ENCODE measurements at regions not wholly inside any gene's neighbourhood (a gene's known extent, or its start where the extent isn't known, plus 50 kb on each side); places are given as distances from the start of the nearest gene placed in this dataset.

GRCh38 chr2:14517731-14518130, 114.8 kb upstream of the LRATD1 start:
- no peak for DNase-seq (ENCODE audit: low read depth in 2 of 2)

- DNase-seq (ENCODE audit: low read depth in 2 of 2): no peak
These were observed 112.1 kb upstream of the LRATD1 start for GRCh38 chr2:14520385-14520945.

GRCh38 chr2:14524041-14524802, 108.3 kb upstream of the LRATD1 start:
- DNase-seq (ENCODE audit: low read depth in 2 of 2): no peak

GRCh38 chr2:14524803-14525080, 107.8 kb upstream of the LRATD1 start:
- no peak for DNase-seq (ENCODE audit: low read depth in 2 of 2)

GRCh38 chr2:14530506-14530905, 102.0 kb upstream of the LRATD1 start:
- no peak for DNase-seq (ENCODE audit: low read depth in 2 of 2)

GRCh38 chr2:14533131-14533757, 99.3 kb upstream of the LRATD1 start:
- no peak for DNase-seq (ENCODE audit: low read depth in 2 of 2)

- no peak for DNase-seq (ENCODE audit: low read depth in 2 of 2)
These were observed 97.4 kb upstream of the LRATD1 start for GRCh38 chr2:14535156-14535555.

DNA sequence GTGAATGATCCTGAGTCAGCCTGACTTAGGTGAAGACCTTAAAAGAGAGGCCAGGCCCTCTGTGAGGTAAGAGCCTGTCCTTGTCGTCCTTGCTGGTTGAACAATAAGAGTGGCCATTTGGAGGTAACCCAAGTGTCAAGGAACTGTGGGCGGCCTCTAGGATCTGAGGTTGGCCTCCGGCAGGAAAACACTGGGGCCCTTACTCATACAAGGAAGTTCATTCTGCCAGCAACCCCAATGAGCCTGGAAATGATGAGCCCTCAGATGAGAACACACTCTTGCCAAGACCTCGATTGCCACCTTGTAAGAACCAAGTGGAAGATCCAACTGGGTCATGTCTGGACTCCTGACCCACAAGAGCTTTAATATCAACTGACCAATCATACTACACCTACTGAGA, 95.5 kb upstream of the LRATD1 start:
- DNase-seq (ENCODE audit: low read depth in 2 of 2): no peak

DNA sequence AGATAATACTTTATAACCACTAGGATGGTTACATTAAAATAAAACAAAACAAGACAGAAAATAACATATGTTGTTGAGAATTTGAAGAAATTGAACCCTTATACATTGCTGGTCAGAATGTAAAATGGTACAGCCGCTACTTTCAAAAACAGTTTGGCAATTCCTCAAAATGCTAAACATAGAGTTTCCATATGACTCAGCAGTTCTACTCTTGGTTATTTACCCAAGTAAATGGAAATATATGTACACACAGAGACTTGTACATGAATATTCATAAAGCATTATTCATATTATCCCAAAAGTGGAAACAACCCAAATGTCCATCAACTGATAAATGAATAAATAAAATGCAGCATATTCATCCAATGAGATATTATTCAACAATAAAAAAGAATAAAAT, 92.5 kb upstream of the LRATD1 start:
- no peak for DNase-seq (ENCODE audit: low read depth in 2 of 2)

DNA sequence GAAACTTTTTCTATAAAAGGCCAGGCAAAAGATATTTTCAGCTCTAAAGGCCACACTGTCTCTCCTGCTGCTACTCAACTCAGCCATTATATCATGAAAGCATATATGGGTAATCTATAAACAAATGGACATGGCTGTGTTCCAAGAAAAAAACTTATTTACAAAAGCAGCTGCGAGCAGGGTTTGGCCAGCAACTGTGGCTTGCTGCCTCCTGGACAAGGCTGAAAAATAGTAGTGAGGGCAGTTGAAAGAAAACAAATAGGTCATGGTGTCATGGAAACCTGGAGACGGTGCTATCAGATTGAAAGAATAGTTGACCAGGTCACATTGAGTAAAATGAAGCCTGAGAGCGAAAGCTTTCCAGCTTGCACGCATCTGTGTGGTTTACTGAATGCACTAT, 89.2 kb upstream of the LRATD1 start:
- no peak for DNase-seq (ENCODE audit: low read depth in 2 of 2)

DNA sequence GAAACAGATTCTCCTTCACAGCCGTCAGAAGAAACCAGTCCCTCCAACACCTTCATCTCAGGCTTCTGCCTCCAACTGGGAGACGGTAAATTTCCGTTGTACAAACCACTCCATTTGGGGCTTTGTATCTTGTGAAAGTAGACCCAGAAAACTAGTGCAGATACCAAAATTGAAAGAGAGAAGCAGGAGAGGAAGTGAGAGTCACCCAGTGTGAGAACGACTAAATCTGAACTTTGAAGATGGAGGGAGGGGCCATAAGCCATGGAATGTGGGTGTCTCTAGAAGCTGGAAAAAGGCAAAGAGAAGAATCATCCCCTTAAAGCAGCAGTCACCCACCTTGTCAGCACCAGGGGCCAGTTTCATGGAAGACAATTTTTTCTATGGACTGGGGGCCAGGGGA, 88.3 kb upstream of the LRATD1 start:
- DNase-seq (ENCODE audit: low read depth in 2 of 2): no peak

DNA sequence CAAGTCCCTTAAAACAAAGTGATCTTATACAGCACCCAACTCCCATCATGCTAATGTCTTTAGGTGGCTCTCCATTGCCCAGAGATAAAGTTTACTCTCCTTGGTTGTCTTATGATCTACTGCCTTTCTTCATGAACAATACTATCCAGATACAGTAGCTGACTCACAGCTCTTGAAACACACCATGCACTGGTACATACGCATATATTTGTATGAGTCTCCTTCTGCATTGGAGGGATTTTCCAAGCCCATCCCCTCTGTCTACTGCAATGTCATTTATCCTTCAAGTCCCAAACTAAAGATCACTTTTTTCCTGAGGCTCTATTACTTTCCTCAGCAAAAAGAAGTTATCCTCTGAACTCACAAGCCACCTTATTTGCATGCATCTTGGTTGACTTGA, 84.7 kb upstream of the LRATD1 start:
- no peak for DNase-seq (ENCODE audit: low read depth in 2 of 2)

DNA sequence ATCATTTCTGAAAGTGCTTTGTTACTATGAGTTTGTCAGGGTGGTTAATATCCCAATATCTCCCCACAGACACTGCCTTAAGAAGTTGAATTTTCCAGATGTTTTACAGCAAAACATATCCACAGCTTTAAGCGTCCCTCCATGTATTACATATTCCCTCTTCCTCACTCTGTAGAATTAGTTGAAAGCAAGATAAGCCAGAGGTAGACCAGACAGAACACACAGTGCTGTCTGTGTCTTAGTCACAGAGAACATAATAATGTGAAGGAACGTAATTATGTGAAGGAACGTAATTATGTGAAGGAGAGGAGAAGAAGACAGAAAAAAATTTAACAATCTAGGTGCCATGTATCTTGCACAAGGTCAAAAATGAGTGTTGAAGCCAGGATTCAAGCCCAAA, 81.9 kb upstream of the LRATD1 start:
- no peak for DNase-seq (ENCODE audit: low read depth in 2 of 2)

DNA sequence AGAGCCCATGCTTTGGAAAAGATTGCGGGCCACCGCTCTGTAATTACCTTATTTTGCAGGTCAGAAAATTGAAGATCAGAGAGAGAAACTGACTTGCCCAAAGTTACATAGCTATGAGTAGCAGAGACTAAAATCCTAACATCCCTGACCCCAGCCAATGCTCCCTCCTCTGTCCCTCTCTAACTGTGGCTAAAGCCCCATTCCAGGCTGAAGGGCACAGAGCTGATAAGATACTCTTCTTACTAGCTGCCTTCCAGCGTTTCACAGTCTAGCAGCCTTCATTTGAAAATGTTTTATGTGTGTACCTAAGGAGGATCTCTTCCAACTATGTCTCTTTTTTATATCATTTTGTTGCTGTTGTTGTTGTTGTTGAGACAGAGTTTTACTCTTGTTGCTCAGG, 81.4 kb upstream of the LRATD1 start:
- no peak for DNase-seq (ENCODE audit: low read depth in 2 of 2)

DNA sequence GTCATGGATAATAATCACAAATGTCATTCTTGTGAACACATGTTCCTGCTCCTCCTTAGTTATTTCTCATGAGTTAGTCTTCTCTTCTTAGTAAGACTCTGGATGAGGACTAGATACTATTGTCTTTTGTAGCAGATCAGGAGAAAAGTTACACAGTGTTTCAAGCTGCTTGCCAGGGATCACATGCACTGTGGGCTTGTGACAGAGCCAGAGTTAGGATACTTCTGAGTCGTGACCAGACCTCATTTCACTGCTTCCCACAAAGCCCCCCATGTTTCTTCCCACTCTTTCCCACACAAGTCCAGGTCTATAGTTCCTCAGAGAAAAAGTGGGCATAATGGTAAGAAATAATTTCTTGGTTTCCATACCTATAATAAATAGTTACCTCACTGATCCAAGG, 80.2 kb upstream of the LRATD1 start:
- no peak for DNase-seq (ENCODE audit: low read depth in 2 of 2)

GRCh38 chr2:14552818-14553217, 79.7 kb upstream of the LRATD1 start:
- no peak for DNase-seq (ENCODE audit: low read depth in 2 of 2)

DNA sequence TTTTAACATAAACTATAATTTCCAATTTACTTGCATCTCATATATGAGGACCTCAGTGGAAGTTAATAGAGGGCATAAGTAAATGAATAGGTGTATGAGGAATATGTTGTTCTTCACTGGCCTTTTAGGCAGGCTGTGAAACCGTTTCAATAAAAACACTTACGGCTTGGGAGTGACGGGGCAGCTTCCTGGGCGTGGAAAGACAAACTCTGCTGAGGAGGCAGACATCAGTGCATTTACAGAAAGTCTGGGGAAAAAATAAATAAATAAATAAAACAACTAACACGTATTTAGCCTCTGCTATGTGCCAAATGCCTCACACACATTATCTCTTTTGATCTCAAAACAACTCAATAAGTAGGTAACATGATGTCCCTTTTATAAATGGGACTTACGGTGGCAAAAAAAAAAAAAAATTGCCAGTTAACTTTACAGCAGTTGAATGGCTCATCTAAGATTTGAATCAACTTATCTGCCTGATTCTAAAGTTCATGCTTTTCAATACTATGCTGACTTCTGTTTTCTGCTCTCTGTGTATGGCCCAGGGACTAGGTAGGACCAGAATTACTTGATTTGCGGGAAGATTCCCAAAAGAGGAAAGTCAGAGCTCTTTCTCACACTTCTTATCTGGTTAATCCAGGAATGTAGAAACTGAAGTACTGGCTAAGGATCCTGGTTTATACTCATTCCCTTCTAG, 77.5 kb upstream of the LRATD1 start:
- DNase-seq (ENCODE audit: low read depth in 2 of 2): no peak

DNA sequence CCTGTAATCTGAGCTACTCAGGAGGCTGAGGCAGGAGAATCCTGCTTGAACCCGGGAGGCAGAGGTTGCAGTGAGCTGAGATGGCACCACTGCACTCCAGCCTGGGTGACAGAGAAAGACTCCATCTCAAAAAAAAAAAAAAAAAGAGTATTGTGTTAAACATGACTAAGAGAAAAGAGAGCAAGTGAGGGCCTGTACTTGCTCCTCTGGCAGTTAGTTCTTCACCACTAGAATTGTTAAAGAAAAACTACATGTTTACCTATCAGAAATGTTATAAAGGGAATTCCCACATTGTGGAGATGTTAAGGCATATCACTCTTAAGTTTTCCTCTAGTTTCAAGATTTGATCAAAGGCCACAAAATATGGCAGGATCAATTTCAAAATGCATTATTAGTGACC, 75.4 kb upstream of the LRATD1 start:
- no peak for DNase-seq (ENCODE audit: low read depth in 2 of 2)

DNA sequence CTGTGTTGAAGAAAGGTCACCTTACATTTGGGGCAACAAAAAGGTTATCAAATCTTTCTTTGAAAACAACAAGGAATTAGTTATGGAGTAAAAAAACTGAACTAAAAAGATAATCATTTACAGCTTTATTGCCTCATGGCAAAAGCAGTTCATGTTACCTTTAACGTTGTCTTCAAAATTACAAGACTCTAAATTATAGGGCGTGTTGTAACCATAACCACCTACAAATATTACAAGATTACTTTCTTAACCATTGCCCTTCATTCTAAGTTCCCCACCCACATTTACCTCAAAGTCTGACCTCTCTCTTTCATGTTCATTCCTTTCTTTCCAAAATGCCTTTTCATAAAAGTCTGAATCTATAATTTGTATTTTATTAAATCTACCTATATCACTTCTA, 74.6 kb upstream of the LRATD1 start:
- no peak for DNase-seq (ENCODE audit: low read depth in 2 of 2)

DNA sequence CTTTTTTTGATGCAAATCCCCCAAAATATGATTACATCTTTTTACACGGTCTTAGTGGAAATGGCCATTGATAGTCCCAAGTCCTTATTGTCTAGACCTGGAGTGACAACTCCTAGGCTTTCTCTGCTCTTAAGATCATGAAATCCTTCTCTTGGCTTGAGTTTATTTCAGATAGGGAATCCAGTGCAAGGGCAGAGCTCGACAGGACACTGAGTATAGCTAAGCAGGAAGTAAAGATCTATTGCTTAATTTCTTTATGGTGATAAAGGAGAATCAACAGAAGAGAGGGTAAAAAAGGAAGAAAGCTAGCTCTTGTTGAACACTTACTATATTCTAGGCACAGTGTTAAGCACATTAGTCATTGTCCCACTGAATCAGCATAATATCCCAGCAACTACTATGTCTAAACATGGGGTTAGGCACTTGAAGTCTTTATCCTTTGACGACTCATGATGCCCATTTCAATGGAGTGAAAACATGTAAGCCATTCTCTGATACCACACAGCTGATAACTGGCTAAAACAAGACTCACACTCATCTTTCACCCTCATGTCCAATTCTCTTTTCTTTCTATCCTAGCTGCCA, 74.1 kb upstream of the LRATD1 start:
- DNase-seq (ENCODE audit: low read depth in 2 of 2): no peak

- DNase-seq (ENCODE audit: low read depth in 2 of 2): no peak
These were observed 71.8 kb upstream of the LRATD1 start for GRCh38 chr2:14560716-14561115.

DNA sequence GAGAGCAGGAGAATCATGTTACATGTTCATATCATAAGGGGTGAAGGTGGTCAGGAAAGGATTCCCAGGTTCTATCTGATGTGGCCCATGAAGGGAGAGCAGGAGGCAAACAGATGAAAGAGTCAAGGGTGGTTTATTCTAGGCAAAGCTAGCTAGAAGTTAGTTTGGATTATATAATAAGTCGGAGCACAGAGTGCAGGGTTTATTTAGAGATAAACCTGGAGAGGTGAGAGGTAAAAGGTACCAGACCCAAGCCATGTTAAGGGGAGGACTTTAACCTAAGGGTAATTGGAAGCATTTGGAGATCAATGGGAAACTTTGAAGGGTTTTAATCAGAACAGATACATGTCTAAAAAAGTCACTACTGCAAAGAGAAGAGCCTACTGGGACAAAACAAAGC, 69.2 kb upstream of the LRATD1 start:
- no peak for DNase-seq (ENCODE audit: low read depth in 2 of 2)

- DNase-seq (ENCODE audit: low read depth in 2 of 2): no peak
These were observed 66.9 kb upstream of the LRATD1 start for GRCh38 chr2:14565666-14566065.
